GM12878 (cell line): ENCODE measurements at regions not wholly inside any gene's neighbourhood (a gene's known extent, or its start where the extent isn't known, plus 50 kb on each side); places are given as distances from the start of the nearest gene placed in this dataset.

ENCODE experiments used
- ATAC-seq: fragments of 200-7000 bp; cut with Tn5 transposase; 3 replicates; pipeline ENCODE4 v1.9.1; 2020; ENCODE audit warnings: mild to moderate bottlenecking, moderate library complexity
- BruUV-seq: library from RNA; stranded (reverse); fragments of 400-500 nt; replicated peaks from 2 replicates; lab custom pipeline; 2021; lab: Mats Ljungman, UMichigan
- CTCF ChIA-PET: fragments of 300-600 bp; sonication (Branson Sonifier 250); formaldehyde crosslinking; extraction: SDS; loops from one replicate; lab custom pipeline; 2021; ENCODE audit warnings: inconsistent platforms; lab: Yijun Ruan, JAX
- POLR2A ChIA-PET: fragments of 350-600 bp; formaldehyde crosslinking; extraction: SDS; loops from one replicate; lab custom pipeline; 2021; ENCODE audit warnings: inconsistent platforms; lab: Charles Lee
- RAD21 ChIA-PET: fragments of 300-600 bp; sonication (Branson Sonifier 250); formaldehyde crosslinking; loops from one replicate; lab custom pipeline; 2023; ENCODE audit warnings: antibody characterized with exemption; ENCODE audit not compliant: unreplicated experiment; lab: Charles Lee
- SMC1A ChIA-PET: fragments of 300-600 bp; sonication (Branson Sonifier 250); formaldehyde crosslinking; loops from one replicate; lab custom pipeline; 2023; ENCODE audit not compliant: unreplicated experiment, uncharacterized antibody; lab: Charles Lee
- DNase-seq: peaks from one replicate; pipeline ENCODE4 v3.0.0-alpha.2; 2011; ENCODE audit warnings: low read depth, low spot score
- FAIRE-seq: peaks from 3 replicates; lab custom pipeline; 2011; peaks lifted over from hg19 to GRCh38; lab: Jason Lieb, UNC
- H2AFZ ChIP-seq: 2 replicates; pipeline ENCODE4 v1.6.0; 2011; ENCODE audit warnings: low read depth, low read length, control low read depth; ENCODE audit not compliant: control insufficient read depth
- H3K27ac ChIP-seq: 2 replicates; pipeline ENCODE4 v1.5.1; 2011; ENCODE audit warnings: control low read depth; ENCODE audit not compliant: control insufficient read depth, insufficient read depth
- H3K27me3 ChIP-seq, 2 experiments: replicated peaks in 1 of 2; 2 replicates each; pipeline versions ENCODE4 v1.6.0 to v1.6.1; 2011; ENCODE audit warnings: low read length in 1 of 2; ENCODE audit not compliant: control insufficient read depth in 2 of 2, insufficient read depth in 2 of 2
- H3K36me3 ChIP-seq, 2 experiments: 2 replicates each; pipeline ENCODE4 v1.5.1; 2011; ENCODE audit warnings: low read length in 1 of 2; ENCODE audit not compliant: control insufficient read depth in 2 of 2, insufficient read depth in 2 of 2
- H3K4me1 ChIP-seq: 2 replicates; pipeline ENCODE4 v1.6.1; 2011; ENCODE audit warnings: mild to moderate bottlenecking, low read length, moderate library complexity, mixed read lengths; ENCODE audit not compliant: control insufficient read depth, insufficient read depth
- H3K4me2 ChIP-seq: 2 replicates; pipeline ENCODE4 v1.6.0; 2011; ENCODE audit warnings: control low read depth; ENCODE audit not compliant: control insufficient read depth, insufficient read depth
- H3K4me3 ChIP-seq: fragments of 200-600 bp; sonication (generic); 2 replicates; pipeline ENCODE4 v1.5.1; 2016
- H3K79me2 ChIP-seq: 2 replicates; pipeline ENCODE4 v1.6.0; 2011; ENCODE audit warnings: low read length; ENCODE audit not compliant: control insufficient read depth, insufficient read depth
- H3K9ac ChIP-seq: 2 replicates; pipeline ENCODE4 v1.8.0; 2011; ENCODE audit warnings: low read length, control low read depth, mixed read lengths; ENCODE audit not compliant: control insufficient read depth, insufficient read depth
- H3K9me3 ChIP-seq: replicated peaks from 3 replicates; pipeline ENCODE4 v1.5.1; 2011; ENCODE audit warnings: mild to moderate bottlenecking, low read length; ENCODE audit not compliant: control insufficient read depth, insufficient read depth
- H4K20me1 ChIP-seq: 2 replicates; pipeline ENCODE4 v1.6.0; 2011; ENCODE audit not compliant: control insufficient read depth, insufficient read depth
- BCLAF1 ChIP-seq: fragments of 450-650 bp; IDR thresholded peaks from 2 replicates; pipeline ENCODE4 v1.6.1; 2017; ENCODE audit warnings: antibody characterized with exemption, mild to moderate bottlenecking, moderate library complexity
- HDAC6 ChIP-seq: fragments of 200-600 bp; sonication (generic); IDR thresholded peaks from one replicate; pipeline ENCODE4 v1.8.0; 2017; ENCODE audit warnings: antibody characterized with exemption; ENCODE audit not compliant: unreplicated experiment
- IKZF1 ChIP-seq: fragments of 450-650 bp; conservative IDR thresholded peaks from 2 replicates; pipeline ENCODE4 v1.6.1; 2017; ENCODE audit warnings: antibody characterized with exemption, mild to moderate bottlenecking
- IRF3 ChIP-seq: fragments of 450-650 bp; IDR thresholded peaks from 2 replicates; pipeline ENCODE4 v1.6.1; 2014; ENCODE audit warnings: mild to moderate bottlenecking
- IRF4 ChIP-seq: IDR thresholded peaks from 2 replicates; pipeline ENCODE4 v1.6.1; 2011; ENCODE audit warnings: low read depth, low read length
- ZBTB33 ChIP-seq: fragments of 450-650 bp; IDR thresholded peaks from 2 replicates; pipeline ENCODE4 v1.6.1; 2017; ENCODE audit warnings: mild to moderate bottlenecking
- ZNF384 ChIP-seq: IDR thresholded peaks from 2 replicates; pipeline ENCODE4 v1.6.1; 2012; ENCODE audit warnings: low read depth, mild to moderate bottlenecking, low read length, improper control_type of control experiment, borderline replicate concordance
- WGBS: methylation state at CpG from one replicate; pipeline ENCODE4 v1.1.6; 2016; ENCODE audit warnings: low lambda C conversion rate; ENCODE audit not compliant: insufficient replicate concordance, insufficient coverage; ENCODE audit errors: missing lambda C conversion rate; 5-methylcytosine and 5-hydroxymethylcytosine counted together
- in situ Hi-C: fragments of 300-500 bp; cut with MboI; formaldehyde crosslinking; loops from 9 replicates; pipeline ENCODE4 v1.14.3; 2018; ENCODE audit warnings: mixed read lengths
- intact Hi-C: fragments of 100-400 bp; cut with micrococcal nuclease; formaldehyde crosslinking; loops from one replicate; pipeline ENCODE4 v1.14.2; 2022; ENCODE audit not compliant: unreplicated experiment
- TF ChIP-seq, protein P1 (sequence below): IDR thresholded peaks from 2 replicates; pipeline ENCODE4 v1.6.1; 2012; ENCODE audit warnings: low read depth, low read length, improper control_type of control experiment
- TF ChIP-seq, protein P2 (sequence below): fragments of 450-650 bp; IDR thresholded peaks from 2 replicates; pipeline ENCODE4 v1.6.1; 2017; ENCODE audit warnings: borderline replicate concordance
- TF ChIP-seq, protein P3 (sequence below): IDR thresholded peaks from 2 replicates; pipeline ENCODE4 v1.6.1; 2012; ENCODE audit warnings: improper control_type of control experiment, low read depth, low read length; ENCODE audit not compliant: insufficient replicate concordance

GRCh38 chr2:48178611-48179010 lies 135.9 kb upstream of the FOXN2 start:
- ChIA-PET POLR2A (no interaction called here), SMC1A (no interaction called here), RAD21 (no interaction called here), CTCF (no interaction called here)
- intact Hi-C loops (no loop called here), in situ Hi-C loops (no loop called here)
- Histone ChIP-seq H3K4me3 (no peak overlapping the region), H3K9me3 (peaks cover 2% of the 10 kb centered on the region; the same call in 1 of the 3 replicates), H3K79me2 (no peaks in the 10 kb centered on the region), H3K27ac (no peak overlapping the region), H3K36me3 (no peaks in the 10 kb centered on the region), H3K9ac (no peak overlapping the region), H2AFZ (no peak overlapping the region), H4K20me1 (no peaks in the 10 kb centered on the region), H3K4me2 (no peak overlapping the region), H3K4me1 (no peaks in the 10 kb centered on the region), H3K27me3 (no peaks in the 10 kb centered on the region)
- FAIRE-seq = no peak
- DNase-seq = no peak
- no peak for ATAC-seq
- no TSS peak for BruUV-seq
- 47% methylated on average over 3 of the region's 3 CpGs for WGBS
- TF ChIP-seq IKZF1 (no peak), ZBTB33 (no peak), HDAC6 (no peak), ZNF384 (no peak), BCLAF1 (no peak), IRF4 (no peak), IRF3 (no peak)
- TF ChIP-seq, protein P1, sequence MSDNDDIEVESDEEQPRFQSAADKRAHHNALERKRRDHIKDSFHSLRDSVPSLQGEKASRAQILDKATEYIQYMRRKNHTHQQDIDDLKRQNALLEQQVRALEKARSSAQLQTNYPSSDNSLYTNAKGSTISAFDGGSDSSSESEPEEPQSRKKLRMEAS = no peak
- TF ChIP-seq, protein P2, sequence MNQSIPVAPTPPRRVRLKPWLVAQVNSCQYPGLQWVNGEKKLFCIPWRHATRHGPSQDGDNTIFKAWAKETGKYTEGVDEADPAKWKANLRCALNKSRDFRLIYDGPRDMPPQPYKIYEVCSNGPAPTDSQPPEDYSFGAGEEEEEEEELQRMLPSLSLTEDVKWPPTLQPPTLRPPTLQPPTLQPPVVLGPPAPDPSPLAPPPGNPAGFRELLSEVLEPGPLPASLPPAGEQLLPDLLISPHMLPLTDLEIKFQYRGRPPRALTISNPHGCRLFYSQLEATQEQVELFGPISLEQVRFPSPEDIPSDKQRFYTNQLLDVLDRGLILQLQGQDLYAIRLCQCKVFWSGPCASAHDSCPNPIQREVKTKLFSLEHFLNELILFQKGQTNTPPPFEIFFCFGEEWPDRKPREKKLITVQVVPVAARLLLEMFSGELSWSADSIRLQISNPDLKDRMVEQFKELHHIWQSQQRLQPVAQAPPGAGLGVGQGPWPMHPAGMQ = no peak
- TF ChIP-seq, protein P3, sequence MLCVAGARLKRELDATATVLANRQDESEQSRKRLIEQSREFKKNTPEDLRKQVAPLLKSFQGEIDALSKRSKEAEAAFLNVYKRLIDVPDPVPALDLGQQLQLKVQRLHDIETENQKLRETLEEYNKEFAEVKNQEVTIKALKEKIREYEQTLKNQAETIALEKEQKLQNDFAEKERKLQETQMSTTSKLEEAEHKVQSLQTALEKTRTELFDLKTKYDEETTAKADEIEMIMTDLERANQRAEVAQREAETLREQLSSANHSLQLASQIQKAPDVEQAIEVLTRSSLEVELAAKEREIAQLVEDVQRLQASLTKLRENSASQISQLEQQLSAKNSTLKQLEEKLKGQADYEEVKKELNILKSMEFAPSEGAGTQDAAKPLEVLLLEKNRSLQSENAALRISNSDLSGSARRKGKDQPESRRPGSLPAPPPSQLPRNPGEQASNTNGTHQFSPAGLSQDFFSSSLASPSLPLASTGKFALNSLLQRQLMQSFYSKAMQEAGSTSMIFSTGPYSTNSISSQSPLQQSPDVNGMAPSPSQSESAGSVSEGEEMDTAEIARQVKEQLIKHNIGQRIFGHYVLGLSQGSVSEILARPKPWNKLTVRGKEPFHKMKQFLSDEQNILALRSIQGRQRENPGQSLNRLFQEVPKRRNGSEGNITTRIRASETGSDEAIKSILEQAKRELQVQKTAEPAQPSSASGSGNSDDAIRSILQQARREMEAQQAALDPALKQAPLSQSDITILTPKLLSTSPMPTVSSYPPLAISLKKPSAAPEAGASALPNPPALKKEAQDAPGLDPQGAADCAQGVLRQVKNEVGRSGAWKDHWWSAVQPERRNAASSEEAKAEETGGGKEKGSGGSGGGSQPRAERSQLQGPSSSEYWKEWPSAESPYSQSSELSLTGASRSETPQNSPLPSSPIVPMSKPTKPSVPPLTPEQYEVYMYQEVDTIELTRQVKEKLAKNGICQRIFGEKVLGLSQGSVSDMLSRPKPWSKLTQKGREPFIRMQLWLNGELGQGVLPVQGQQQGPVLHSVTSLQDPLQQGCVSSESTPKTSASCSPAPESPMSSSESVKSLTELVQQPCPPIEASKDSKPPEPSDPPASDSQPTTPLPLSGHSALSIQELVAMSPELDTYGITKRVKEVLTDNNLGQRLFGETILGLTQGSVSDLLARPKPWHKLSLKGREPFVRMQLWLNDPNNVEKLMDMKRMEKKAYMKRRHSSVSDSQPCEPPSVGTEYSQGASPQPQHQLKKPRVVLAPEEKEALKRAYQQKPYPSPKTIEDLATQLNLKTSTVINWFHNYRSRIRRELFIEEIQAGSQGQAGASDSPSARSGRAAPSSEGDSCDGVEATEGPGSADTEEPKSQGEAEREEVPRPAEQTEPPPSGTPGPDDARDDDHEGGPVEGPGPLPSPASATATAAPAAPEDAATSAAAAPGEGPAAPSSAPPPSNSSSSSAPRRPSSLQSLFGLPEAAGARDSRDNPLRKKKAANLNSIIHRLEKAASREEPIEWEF = no peak
